ENCODE measurements at regions not wholly inside any gene's neighbourhood (a gene's known extent, or its start where the extent isn't known, plus 50 kb on each side); places are given as distances from the start of the nearest gene placed in this dataset.

DNA sequence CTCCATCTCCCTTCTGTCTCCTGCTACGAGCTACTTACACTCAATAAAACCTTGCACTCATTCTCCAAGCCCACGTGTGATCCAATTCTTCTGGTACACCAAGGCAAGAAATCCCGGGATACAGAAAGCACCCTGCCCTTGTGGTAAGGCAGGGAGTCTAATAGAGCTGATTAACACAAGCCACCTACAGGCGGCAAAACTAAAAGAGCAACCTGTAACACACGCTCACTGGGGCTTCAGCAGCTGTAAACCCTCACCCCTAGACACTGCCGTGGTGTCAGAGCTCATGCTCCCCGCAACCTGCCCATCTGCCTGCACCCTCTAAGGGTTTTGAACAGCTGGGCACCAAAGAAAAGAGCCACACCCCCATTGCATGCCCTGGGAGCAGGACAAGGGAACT is 755.4 kb upstream of the HTR2C start:
- BruUV-seq (replicated peaks), result no TSS peak
- no peak overlapping the region for H3K27ac ChIP-seq (ENCODE audit: extremely low read length, insufficient read depth, low read length)
- POLR2A ChIA-PET, result no interaction called here
- FAIRE-seq, result no peak
- H3K9me3 ChIP-seq (ENCODE audit: low read length), result no peaks in the 10 kb centered on the region
- in situ Hi-C loops (cut with HindIII; ENCODE audit: extremely low pct_ligation_motif_present, low pct_unique_long_range_greater_than_20kb) (no loop called here), intact Hi-C loops (cut with micrococcal nuclease; ENCODE audit: unreplicated experiment) (no loop called here)
- no peaks in the 10 kb centered on the region for H3K36me3 ChIP-seq (replicated peaks in 1 of 2; ENCODE audit: control insufficient read depth in 1 of 2, insufficient read depth in 2 of 2, low read length in 2 of 2)
- H3K27me3 ChIP-seq (ENCODE audit: control insufficient read depth in 1 of 2, insufficient read depth in 2 of 2, low read length in 2 of 2), result no peaks in the 10 kb centered on the region
- H3K4me1 ChIP-seq (ENCODE audit: insufficient read depth, low read length), result no peaks in the 10 kb centered on the region
- H3K79me2 ChIP-seq (ENCODE audit: insufficient read depth, low read length), result no peaks in the 10 kb centered on the region
- no CpG with 5 or more reads among the region's 7 CpGs for WGBS (ENCODE audit: low lambda C conversion rate)
- H2AFZ ChIP-seq (ENCODE audit: low read length), result no peak overlapping the region
- H3K4me3 ChIP-seq (replicated peaks in 1 of 3; ENCODE audit: insufficient read depth in 1 of 3, low read depth in 2 of 3, low read length in 3 of 3), result no peak overlapping the region
- no peak overlapping the region for H3K9ac ChIP-seq (ENCODE audit: insufficient read depth, low read depth, low read length)
- CTCF ChIA-PET (ENCODE audit: low intra/inter-chr PET ratio, low total read pairs), result no interaction called here
- peak; percentile 62 for ATAC-seq
- no peak for DNase-seq (ENCODE audit: low spot score)
- H4K20me1 ChIP-seq (ENCODE audit: insufficient read depth, low read length), result no peaks in the 10 kb centered on the region
- no peak overlapping the region for H3K4me2 ChIP-seq (ENCODE audit: low read depth, low read length)
- TF ChIP-seq CEBPG (CRISPR knock-in tag; IDR thresholded peaks at IDR 0.05) (no peak), AKAP8 (CRISPR knock-in tag; IDR thresholded peaks at IDR 0.05) (no peak), ETV5 (CRISPR knock-in tag; IDR thresholded peaks at IDR 0.05; ENCODE audit: borderline replicate concordance) (no peak), PCBP1 (IDR thresholded peaks at IDR 0.05; ENCODE audit: borderline replicate concordance, low read depth, low read length) (no peak), ZNF703 (CRISPR knock-in tag; IDR thresholded peaks at IDR 0.05; ENCODE audit: borderline replicate concordance) (no peak), NAIF1 (CRISPR knock-in tag; IDR thresholded peaks at IDR 0.05; ENCODE audit: borderline replicate concordance) (no peak), ZNF839 (CRISPR knock-in tag; IDR thresholded peaks at IDR 0.05; ENCODE audit: borderline replicate concordance) (no peak), KMT2B (CRISPR knock-in tag; IDR thresholded peaks at IDR 0.05) (no peak)
- TF ChIP-seq, protein P1, sequence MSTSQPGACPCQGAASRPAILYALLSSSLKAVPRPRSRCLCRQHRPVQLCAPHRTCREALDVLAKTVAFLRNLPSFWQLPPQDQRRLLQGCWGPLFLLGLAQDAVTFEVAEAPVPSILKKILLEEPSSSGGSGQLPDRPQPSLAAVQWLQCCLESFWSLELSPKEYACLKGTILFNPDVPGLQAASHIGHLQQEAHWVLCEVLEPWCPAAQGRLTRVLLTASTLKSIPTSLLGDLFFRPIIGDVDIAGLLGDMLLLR (CRISPR knock-in tag; IDR thresholded peaks at IDR 0.05), result no peak
- TF ChIP-seq, protein P2, sequence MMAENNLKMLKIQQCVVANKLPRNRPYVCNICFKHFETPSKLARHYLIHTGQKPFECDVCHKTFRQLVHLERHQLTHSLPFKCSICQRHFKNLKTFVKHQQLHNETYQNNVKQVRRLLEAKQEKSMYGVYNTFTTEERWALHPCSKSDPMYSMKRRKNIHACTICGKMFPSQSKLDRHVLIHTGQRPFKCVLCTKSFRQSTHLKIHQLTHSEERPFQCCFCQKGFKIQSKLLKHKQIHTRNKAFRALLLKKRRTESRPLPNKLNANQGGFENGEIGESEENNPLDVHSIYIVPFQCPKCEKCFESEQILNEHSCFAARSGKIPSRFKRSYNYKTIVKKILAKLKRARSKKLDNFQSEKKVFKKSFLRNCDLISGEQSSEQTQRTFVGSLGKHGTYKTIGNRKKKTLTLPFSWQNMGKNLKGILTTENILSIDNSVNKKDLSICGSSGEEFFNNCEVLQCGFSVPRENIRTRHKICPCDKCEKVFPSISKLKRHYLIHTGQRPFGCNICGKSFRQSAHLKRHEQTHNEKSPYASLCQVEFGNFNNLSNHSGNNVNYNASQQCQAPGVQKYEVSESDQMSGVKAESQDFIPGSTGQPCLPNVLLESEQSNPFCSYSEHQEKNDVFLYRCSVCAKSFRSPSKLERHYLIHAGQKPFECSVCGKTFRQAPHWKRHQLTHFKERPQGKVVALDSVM (CRISPR knock-in tag; IDR thresholded peaks at IDR 0.05), result no peak
- TF ChIP-seq, protein P3, sequence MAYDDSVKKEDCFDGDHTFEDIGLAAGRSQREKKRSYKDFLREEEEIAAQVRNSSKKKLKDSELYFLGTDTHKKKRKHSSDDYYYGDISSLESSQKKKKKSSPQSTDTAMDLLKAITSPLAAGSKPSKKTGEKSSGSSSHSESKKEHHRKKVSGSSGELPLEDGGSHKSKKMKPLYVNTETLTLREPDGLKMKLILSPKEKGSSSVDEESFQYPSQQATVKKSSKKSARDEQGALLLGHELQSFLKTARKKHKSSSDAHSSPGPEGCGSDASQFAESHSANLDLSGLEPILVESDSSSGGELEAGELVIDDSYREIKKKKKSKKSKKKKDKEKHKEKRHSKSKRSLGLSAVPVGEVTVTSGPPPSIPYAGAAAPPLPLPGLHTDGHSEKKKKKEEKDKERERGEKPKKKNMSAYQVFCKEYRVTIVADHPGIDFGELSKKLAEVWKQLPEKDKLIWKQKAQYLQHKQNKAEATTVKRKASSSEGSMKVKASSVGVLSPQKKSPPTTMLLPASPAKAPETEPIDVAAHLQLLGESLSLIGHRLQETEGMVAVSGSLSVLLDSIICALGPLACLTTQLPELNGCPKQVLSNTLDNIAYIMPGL (CRISPR knock-in tag; IDR thresholded peaks at IDR 0.05; ENCODE audit: borderline replicate concordance in 1 of 2, low read depth in 1 of 2), result no peak
- TF ChIP-seq, protein P4, sequence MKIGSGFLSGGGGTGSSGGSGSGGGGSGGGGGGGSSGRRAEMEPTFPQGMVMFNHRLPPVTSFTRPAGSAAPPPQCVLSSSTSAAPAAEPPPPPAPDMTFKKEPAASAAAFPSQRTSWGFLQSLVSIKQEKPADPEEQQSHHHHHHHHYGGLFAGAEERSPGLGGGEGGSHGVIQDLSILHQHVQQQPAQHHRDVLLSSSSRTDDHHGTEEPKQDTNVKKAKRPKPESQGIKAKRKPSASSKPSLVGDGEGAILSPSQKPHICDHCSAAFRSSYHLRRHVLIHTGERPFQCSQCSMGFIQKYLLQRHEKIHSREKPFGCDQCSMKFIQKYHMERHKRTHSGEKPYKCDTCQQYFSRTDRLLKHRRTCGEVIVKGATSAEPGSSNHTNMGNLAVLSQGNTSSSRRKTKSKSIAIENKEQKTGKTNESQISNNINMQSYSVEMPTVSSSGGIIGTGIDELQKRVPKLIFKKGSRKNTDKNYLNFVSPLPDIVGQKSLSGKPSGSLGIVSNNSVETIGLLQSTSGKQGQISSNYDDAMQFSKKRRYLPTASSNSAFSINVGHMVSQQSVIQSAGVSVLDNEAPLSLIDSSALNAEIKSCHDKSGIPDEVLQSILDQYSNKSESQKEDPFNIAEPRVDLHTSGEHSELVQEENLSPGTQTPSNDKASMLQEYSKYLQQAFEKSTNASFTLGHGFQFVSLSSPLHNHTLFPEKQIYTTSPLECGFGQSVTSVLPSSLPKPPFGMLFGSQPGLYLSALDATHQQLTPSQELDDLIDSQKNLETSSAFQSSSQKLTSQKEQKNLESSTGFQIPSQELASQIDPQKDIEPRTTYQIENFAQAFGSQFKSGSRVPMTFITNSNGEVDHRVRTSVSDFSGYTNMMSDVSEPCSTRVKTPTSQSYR (CRISPR knock-in tag; IDR thresholded peaks at IDR 0.05; ENCODE audit: borderline replicate concordance), result no peak
- TF ChIP-seq, protein P5, sequence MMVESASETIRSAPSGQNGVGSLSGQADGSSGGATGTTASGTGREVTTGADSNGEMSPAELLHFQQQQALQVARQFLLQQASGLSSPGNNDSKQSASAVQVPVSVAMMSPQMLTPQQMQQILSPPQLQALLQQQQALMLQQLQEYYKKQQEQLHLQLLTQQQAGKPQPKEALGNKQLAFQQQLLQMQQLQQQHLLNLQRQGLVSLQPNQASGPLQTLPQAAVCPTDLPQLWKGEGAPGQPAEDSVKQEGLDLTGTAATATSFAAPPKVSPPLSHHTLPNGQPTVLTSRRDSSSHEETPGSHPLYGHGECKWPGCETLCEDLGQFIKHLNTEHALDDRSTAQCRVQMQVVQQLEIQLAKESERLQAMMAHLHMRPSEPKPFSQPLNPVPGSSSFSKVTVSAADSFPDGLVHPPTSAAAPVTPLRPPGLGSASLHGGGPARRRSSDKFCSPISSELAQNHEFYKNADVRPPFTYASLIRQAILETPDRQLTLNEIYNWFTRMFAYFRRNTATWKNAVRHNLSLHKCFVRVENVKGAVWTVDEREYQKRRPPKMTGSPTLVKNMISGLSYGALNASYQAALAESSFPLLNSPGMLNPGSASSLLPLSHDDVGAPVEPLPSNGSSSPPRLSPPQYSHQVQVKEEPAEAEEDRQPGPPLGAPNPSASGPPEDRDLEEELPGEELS (CRISPR knock-in tag; IDR thresholded peaks at IDR 0.05), result no peak
- TF ChIP-seq, protein P6, sequence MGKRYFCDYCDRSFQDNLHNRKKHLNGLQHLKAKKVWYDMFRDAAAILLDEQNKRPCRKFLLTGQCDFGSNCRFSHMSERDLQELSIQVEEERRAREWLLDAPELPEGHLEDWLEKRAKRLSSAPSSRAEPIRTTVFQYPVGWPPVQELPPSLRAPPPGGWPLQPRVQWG (CRISPR knock-in tag; IDR thresholded peaks at IDR 0.05; ENCODE audit: borderline replicate concordance, low read depth), result no peak
